ENCODE measurements at regions not wholly inside any gene's neighbourhood (a gene's known extent, or its start where the extent isn't known, plus 50 kb on each side); places are given as distances from the start of the nearest gene placed in this dataset.
"Not testable (repeated sequence)": the region's sequence is repeated elsewhere in the genome, so short reads cannot be mapped to it uniquely, and the experiment has no call there.

- DNase-seq, result no peak
Observed at GRCh38 chr6:130720076-130720715, 107.0 kb upstream of the SMLR1 start.

GRCh38 chr6:130724089-130724488 lies 103.1 kb upstream of the SMLR1 start:
- DNase-seq, result no peak

- DNase-seq, result no peak
Observed at GRCh38 chr6:130725551-130725950, 101.7 kb upstream of the SMLR1 start.

- DNase-seq, result not testable (repeated sequence)
Observed at GRCh38 chr6:130728064-130728463, 99.1 kb upstream of the SMLR1 start.

- DNase-seq, result no peak
Observed at GRCh38 chr6:130730600-130730999, 96.6 kb upstream of the SMLR1 start.

- no peak for DNase-seq
Observed at GRCh38 chr6:130734161-130734560, 93.0 kb upstream of the SMLR1 start.

- DNase-seq, result no peak
Observed at GRCh38 chr6:130740308-130740707, 86.9 kb upstream of the SMLR1 start.

GRCh38 chr6:130742131-130742681 lies 85.0 kb upstream of the SMLR1 start:
- DNase-seq, result no peak

GRCh38 chr6:130743175-130743574 lies 84.0 kb upstream of the SMLR1 start:
- DNase-seq, result no peak

GRCh38 chr6:130744576-130745366 lies 82.4 kb upstream of the SMLR1 start:
- DNase-seq, result no peak

GRCh38 chr6:130748041-130748440 lies 79.2 kb upstream of the SMLR1 start:
- DNase-seq, result no peak

GRCh38 chr6:130749402-130749801 lies 77.8 kb upstream of the SMLR1 start:
- no peak for DNase-seq

- DNase-seq, result no peak
Observed at GRCh38 chr6:130752267-130752666, 74.9 kb upstream of the SMLR1 start.

- no peak for DNase-seq
Observed at GRCh38 chr6:130754786-130755367, 72.3 kb upstream of the SMLR1 start.

GRCh38 chr6:130755368-130756034 lies 71.7 kb upstream of the SMLR1 start:
- no peak for DNase-seq

- DNase-seq, result no peak
Observed at GRCh38 chr6:130756824-130757223, 70.4 kb upstream of the SMLR1 start.

- no peak for DNase-seq
Observed at GRCh38 chr6:130758813-130759212, 68.4 kb upstream of the SMLR1 start.

- no peak for DNase-seq
Observed at GRCh38 chr6:130760006-130760405, 67.2 kb upstream of the SMLR1 start.

- no peak for DNase-seq
Observed at GRCh38 chr6:130761286-130761685, 65.9 kb upstream of the SMLR1 start.

GRCh38 chr6:130765181-130765727 lies 62.0 kb upstream of the SMLR1 start:
- no peak for DNase-seq

GRCh38 chr6:130766239-130767144 lies 60.7 kb upstream of the SMLR1 start:
- no peak for DNase-seq

GRCh38 chr6:130769861-130770260 lies 57.3 kb upstream of the SMLR1 start:
- no peak for DNase-seq

Data from right hindlimb (tissue), 1 donor.